Left colon (tissue), 2 donors: ENCODE measurements at regions not wholly inside any gene's neighbourhood (a gene's known extent, or its start where the extent isn't known, plus 50 kb on each side); places are given as distances from the start of the nearest gene placed in this dataset.
"Not testable (repeated sequence)": the region's sequence is repeated elsewhere in the genome, so short reads cannot be mapped to it uniquely, and the experiment has no call there.

Source experiments
- ATAC-seq: fragments of 200-7000 bp; cut with Tn5 transposase; one replicate; pipeline ENCODE4 v1.9.1; 2020; ENCODE audit warnings: mild to moderate bottlenecking, moderate library complexity
- DNase-seq, 2 donors: peaks; one replicate each; pipeline ENCODE4 v3.0.0-alpha.2; 2020
- intact Hi-C, 2 donors: fragments of 100-400 bp; cut with DNase I in 1 of 2; cut with micrococcal nuclease in 1 of 2; formaldehyde crosslinking; loops; one replicate each; pipeline versions ENCODE4 v1.11.2 to v1.14.0; 2022; cut with DNase I, micrococcal nuclease
- donor health status: DM: no; HTN: no; CAD: no.
- donor health status: DM: yes; HTN: yes; CAD: no.

DNA sequence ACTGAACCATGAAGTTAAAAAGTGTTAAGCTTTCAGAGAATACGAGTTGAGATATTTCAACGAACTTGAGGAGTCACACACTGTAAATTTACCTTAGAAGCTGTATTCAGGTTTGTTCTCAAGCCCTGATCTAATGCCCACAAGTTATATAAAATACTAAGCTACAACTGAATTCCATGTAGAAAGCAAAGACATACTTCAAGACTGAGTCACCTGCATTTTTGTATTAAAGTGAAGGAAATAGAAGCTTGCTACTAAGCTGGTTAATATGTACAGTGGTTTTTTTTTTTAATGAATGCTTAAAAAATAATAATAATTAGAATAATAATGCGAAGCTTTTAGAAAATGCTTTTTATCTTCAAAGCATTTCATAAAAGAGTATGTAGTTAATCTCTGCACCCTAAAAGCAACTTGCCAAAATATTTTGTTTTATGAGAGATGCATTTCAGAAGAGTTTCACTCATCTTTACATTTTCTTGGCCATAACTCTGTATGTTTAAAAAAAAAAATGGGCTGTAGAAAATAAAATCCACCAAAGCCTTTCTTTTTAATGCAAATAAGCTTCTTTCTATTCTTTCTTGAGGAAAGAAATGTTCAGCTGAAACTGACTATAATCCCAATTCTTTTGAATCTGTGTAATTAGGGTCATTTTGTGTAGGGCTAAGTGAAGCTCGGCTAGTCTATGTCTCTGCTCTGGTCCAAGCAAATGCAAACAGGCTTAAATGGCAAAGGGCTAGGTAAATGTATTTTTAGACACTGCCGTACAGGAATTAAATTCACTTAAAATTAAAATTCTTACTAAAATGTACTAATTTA lies 1047.5 kb upstream of the FLRT2 start:
- intact Hi-C loops: no loop called here
- no peak for ATAC-seq
- DNase-seq: no peak

- intact Hi-C loops: no loop called here
- ATAC-seq (no peak), DNase-seq (no peak)
Observed at GRCh38 chr14:84483072-84483420, 1046.9 kb upstream of the FLRT2 start.

DNA sequence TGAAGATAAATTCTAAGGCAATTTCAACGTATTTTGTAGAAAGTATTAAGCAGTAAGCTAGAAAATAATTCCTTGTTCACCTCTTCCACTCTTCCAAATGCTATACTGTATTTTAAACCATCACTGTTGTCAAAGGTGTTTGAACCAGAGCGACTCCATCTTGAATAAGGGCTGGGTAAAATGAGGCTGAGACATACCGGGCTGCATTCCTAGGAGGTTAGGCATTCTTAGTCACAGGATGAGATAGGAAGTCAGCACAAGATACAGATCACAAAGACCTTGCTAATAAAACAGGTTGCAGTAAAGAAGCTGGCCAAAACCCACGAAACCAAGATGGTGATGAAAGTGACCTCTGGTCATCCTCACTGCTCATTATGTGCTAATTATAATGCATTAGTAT lies 1045.7 kb upstream of the FLRT2 start:
- intact Hi-C loops, ATAC-seq, DNase-seq: not testable (repeated sequence)

DNA sequence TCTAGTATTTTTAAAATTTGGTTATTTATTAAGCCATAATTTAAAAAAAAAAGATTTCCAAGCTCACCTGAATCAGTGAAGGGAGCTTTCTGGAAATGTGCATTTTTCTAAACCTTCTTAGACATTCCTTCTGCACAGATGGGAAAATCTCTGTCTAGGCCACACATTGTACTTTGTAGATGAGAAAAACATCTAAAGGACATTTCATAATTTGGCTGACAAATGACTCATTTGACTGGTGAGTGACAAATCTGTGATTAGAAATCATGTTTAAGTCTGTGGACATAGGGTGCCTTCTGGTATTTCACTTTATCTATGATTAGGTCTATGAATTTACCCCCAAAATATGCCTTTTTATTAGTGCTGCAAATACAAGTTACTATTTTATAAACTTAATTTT lies 1044.9 kb upstream of the FLRT2 start:
- ATAC-seq (no peak), DNase-seq (no peak)
- intact Hi-C loops: no loop called here

GRCh38 chr14:84490081-84490480 lies 1039.9 kb upstream of the FLRT2 start:
- no peak for DNase-seq
- no peak for ATAC-seq
- intact Hi-C loops: no loop called here

- ATAC-seq (no peak), DNase-seq (no peak)
- intact Hi-C loops: no loop called here
Observed at GRCh38 chr14:84492685-84493084, 1037.3 kb upstream of the FLRT2 start.

- ATAC-seq: no peak
- intact Hi-C loops: no loop called here
Observed at GRCh38 chr14:84493779-84494178, 1036.2 kb upstream of the FLRT2 start.

DNA sequence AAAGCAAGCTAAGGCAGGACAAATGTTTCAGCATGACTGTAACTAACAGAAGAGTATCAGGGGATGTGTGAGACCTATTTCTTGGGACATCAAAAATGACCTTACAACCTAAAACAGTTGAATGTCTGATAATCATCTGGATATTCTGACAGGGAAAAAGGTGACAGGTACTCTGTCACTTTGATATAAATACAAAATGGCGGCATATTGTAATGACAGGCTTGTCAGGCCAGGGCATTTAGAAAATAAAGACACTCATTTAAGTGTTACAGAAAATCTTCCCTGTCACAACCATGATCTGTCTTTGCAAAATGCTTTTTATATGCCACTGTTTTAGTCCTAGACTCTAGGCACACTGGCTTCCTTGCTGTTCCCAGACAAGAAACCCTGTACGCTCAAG lies 1033.3 kb upstream of the FLRT2 start:
- intact Hi-C loops: no loop called here
- DNase-seq (no peak), ATAC-seq (no peak)

More at GRCh38 chr14:84493779-84494178, 1036.2 kb upstream of the FLRT2 start:
- no peak for DNase-seq

- DNase-seq, intact Hi-C loops, ATAC-seq: not testable (repeated sequence)
Observed at GRCh38 chr14:84512823-84513222, 1017.1 kb upstream of the FLRT2 start.

DNA sequence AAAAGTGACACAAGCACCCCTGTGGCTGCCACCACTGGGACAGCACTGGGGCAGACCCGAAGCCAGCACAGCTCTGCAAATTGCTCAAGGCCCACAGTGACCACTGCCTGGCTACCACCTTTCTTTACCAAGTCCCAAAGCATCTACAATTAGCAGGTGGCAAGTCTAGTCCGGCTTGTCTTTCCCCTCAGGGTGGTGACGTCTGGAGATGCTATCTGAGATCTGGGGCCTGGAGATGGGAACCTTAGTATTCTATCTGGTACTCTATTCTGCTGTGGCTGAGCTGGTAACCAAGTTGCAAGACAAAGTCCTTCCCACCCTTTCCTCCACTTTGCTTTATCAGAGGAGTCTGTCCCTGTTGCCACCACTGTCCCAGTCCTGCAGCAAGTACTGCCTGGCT lies 1010.1 kb upstream of the FLRT2 start:
- intact Hi-C loops: no loop called here
- no peak for ATAC-seq
- no peak for DNase-seq

DNA sequence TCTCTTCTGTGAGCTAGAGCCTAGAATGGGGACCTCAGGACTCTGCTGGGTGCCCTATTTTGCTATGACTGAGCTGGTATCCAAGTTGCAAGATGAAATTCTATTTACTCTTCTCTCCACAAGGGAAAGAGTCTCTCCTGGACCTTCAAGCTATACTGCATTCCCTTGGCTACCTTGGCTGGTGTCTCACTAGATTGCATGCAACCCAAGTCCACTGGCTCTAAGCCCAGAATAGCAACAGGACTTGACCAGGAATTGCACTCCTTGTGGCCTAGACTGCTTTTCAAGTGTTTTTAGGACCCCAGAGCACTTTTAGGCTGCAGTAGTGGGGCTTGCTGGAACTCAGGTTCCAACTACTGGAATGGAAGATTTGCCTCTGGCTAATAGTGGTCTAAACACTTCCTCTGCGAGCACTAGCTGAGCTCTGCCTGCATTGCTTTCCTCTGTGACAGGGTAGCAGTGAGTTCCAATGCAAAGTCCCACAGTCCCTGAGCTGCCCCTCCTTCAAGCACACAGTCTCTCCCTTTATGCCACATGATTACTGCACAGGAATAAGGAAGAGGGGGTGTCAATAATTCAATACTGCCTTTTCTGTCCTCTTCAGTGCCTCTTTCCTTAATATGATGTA lies 1009.1 kb upstream of the FLRT2 start:
- no peak for DNase-seq
- no peak for ATAC-seq
- intact Hi-C loops: no loop called here

- ATAC-seq (no peak), DNase-seq (no peak)
- intact Hi-C loops: no loop called here
Observed at GRCh38 chr14:84523746-84524145, 1006.2 kb upstream of the FLRT2 start.

GRCh38 chr14:84527706-84528105 lies 1002.2 kb upstream of the FLRT2 start:
- intact Hi-C loops: no loop called here
- DNase-seq (no peak), ATAC-seq (no peak)

DNA sequence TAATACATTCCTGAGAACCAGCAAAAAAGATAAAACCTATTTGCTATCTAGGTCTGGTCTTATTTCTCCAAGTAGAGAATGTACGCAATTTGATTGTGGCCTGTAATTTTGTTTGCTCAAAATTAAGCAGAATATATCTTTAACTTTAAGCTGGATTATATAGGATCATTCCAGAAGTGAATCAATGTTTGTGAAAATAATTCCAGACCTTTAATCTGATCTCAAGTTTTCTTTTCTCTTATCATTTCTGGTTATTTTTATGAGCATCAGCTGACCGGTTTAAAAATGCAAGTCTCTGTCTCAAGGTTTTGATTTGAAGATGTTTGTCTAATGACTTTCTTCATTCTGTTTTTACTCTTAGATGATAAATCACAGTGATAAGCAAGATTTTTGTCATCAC lies 997.9 kb upstream of the FLRT2 start:
- intact Hi-C loops: no loop called here
- ATAC-seq (no peak), DNase-seq (no peak)

GRCh38 chr14:84533181-84533725 lies 996.7 kb upstream of the FLRT2 start:
- intact Hi-C loops: no loop called here
- DNase-seq (no peak), ATAC-seq (no peak)

GRCh38 chr14:84533791-84534190 lies 996.2 kb upstream of the FLRT2 start:
- intact Hi-C loops: no loop called here
- ATAC-seq (no peak), DNase-seq (no peak)

GRCh38 chr14:84535484-84535883 lies 994.5 kb upstream of the FLRT2 start:
- ATAC-seq (no peak), DNase-seq (no peak)
- intact Hi-C loops: no loop called here

- DNase-seq: no peak
- intact Hi-C loops: no loop called here
Observed at GRCh38 chr14:84535976-84536375, 994.0 kb upstream of the FLRT2 start.

DNA sequence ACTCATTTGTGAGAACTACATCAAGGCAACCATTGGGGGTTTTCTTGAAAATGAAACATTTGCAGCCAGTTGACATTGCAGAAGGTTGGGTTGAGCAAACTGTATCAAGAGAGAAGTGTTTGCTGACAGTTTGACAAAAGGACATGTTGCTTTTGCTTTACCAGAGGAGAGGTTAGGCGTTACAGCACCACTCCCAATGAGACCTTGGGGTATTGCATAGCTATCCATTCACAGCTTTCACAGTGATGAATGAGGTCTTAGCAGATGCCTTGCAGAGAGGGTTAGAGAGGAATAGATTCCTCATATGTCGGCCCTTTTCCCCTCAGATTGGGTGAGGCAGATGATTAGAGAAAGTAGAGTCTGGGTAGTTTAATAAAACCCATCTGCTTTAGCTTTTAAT lies 988.9 kb upstream of the FLRT2 start:
- DNase-seq (no peak), ATAC-seq (no peak)
- intact Hi-C loops: no loop called here

More at GRCh38 chr14:84535976-84536375, 994.0 kb upstream of the FLRT2 start:
- no peak for ATAC-seq

GRCh38 chr14:84543859-84544258 lies 986.1 kb upstream of the FLRT2 start:
- no peak for DNase-seq
- ATAC-seq: no peak
- intact Hi-C loops: no loop called here
